HEK293 (cell line): ENCODE measurements at regions not wholly inside any gene's neighbourhood (a gene's known extent, or its start where the extent isn't known, plus 50 kb on each side); places are given as distances from the start of the nearest gene placed in this dataset.

Source experiments
- CTCF ChIA-PET: fragments of 350-600 bp; formaldehyde crosslinking; extraction: SDS; loops from one replicate; lab custom pipeline; 2021; ENCODE audit warnings: antibody characterized with exemption; lab: Yijun Ruan, JAX
- POLR2A ChIA-PET: fragments of 300-600 bp; formaldehyde crosslinking; extraction: SDS; loops from one replicate; lab custom pipeline; 2020; ENCODE audit warnings: antibody characterized with exemption, inconsistent platforms; lab: Yijun Ruan, JAX
- H3K27ac ChIP-seq: fragments of 200-500 bp; sonication (Bioruptor generic); 2 replicates; pipeline ENCODE4 v1.5.1; 2014; ENCODE audit warnings: low read depth, low read length, control low read depth, inconsistent platforms; ENCODE audit errors: extremely low read depth
- H3K36me3 ChIP-seq, 2 experiments: fragments of 200-500 bp in 1 of 2; sonication (Bioruptor generic) in 1 of 2; 1 replicate in 1 of 2; 2 replicates in 1 of 2; pipeline ENCODE4 v1.5.1; 2014 to 2017; ENCODE audit warnings: inconsistent platforms in 2 of 2, low read length in 2 of 2; ENCODE audit not compliant: control insufficient read depth in 2 of 2, insufficient read depth in 1 of 2
- H3K4me1 ChIP-seq: fragments of 200-500 bp; sonication (Bioruptor generic); 2 replicates; pipeline ENCODE4 v1.5.1; 2014; ENCODE audit warnings: mild to moderate bottlenecking, low read length, inconsistent platforms; ENCODE audit not compliant: control insufficient read depth, insufficient read depth
- H3K4me3 ChIP-seq: 2 replicates; pipeline ENCODE4 v1.5.1; 2011; ENCODE audit warnings: low read depth, mild to moderate bottlenecking, control low read depth, low read length, moderate library complexity
- H3K9me3 ChIP-seq: fragments of 200-500 bp; sonication (Bioruptor generic); 2 replicates; pipeline ENCODE4 v1.5.1; 2014; ENCODE audit warnings: low read depth, low read length, inconsistent platforms; ENCODE audit not compliant: control insufficient read depth, insufficient read depth
- CTCF ChIP-seq: fragments of 450-650 bp; formaldehyde crosslinking; IDR thresholded peaks from 2 replicates; pipeline ENCODE4 v1.5.1; 2016; ENCODE audit warnings: missing biosample characterization, missing genetic modification characterization
- GLIS2 ChIP-seq: fragments of 450-650 bp; formaldehyde crosslinking; IDR thresholded peaks from 2 replicates; pipeline ENCODE4 v1.5.1; 2016; ENCODE audit warnings: missing biosample characterization, missing genetic modification characterization
- OSR2 ChIP-seq: fragments of 450-650 bp; formaldehyde crosslinking; IDR thresholded peaks from 2 replicates; pipeline ENCODE4 v1.5.1; 2016; ENCODE audit warnings: missing biosample characterization, missing genetic modification characterization
- OVOL3 ChIP-seq: fragments of 450-650 bp; formaldehyde crosslinking; IDR thresholded peaks from 2 replicates; pipeline ENCODE4 v1.5.1; 2016; ENCODE audit warnings: missing biosample characterization, missing genetic modification characterization
- PATZ1 ChIP-seq: fragments of 450-650 bp; formaldehyde crosslinking; IDR thresholded peaks from 2 replicates; pipeline ENCODE4 v1.5.1; 2016; ENCODE audit warnings: missing biosample characterization, missing genetic modification characterization
- REPIN1 ChIP-seq: fragments of 450-650 bp; formaldehyde crosslinking; IDR thresholded peaks from 2 replicates; pipeline ENCODE4 v1.5.1; 2017; ENCODE audit warnings: missing biosample characterization, missing genetic modification characterization, low read depth
- SP7 ChIP-seq: fragments of 450-650 bp; formaldehyde crosslinking; IDR thresholded peaks from 2 replicates; pipeline ENCODE4 v1.5.1; 2016; ENCODE audit warnings: missing biosample characterization, missing genetic modification characterization
- TCF7L2 ChIP-seq: IDR thresholded peaks from 2 replicates; pipeline ENCODE4 v1.6.1; 2011; ENCODE audit warnings: low read depth, mild to moderate bottlenecking, inconsistent platforms, low read length, moderate library complexity, borderline replicate concordance
- ZNF157 ChIP-seq: fragments of 450-650 bp; formaldehyde crosslinking; IDR thresholded peaks from 2 replicates; pipeline ENCODE4 v1.5.1; 2016; ENCODE audit warnings: missing biosample characterization, missing genetic modification characterization
- ZNF211 ChIP-seq: fragments of 450-650 bp; formaldehyde crosslinking; IDR thresholded peaks from 2 replicates; pipeline ENCODE4 v1.5.1; 2016; ENCODE audit warnings: low read depth, missing biosample characterization, missing genetic modification characterization
- ZNF221 ChIP-seq: fragments of 450-650 bp; formaldehyde crosslinking; IDR thresholded peaks from 2 replicates; pipeline ENCODE4 v1.5.1; 2017; ENCODE audit warnings: missing biosample characterization, missing genetic modification characterization, borderline replicate concordance
- ZNF292 ChIP-seq: fragments of 450-650 bp; formaldehyde crosslinking; IDR thresholded peaks from 2 replicates; pipeline ENCODE4 v1.5.1; 2016; ENCODE audit warnings: low read depth, missing biosample characterization, missing genetic modification characterization, borderline replicate concordance
- ZNF341 ChIP-seq: fragments of 450-650 bp; formaldehyde crosslinking; IDR thresholded peaks from 2 replicates; pipeline ENCODE4; 2016; ENCODE audit warnings: low read depth, missing biosample characterization, missing genetic modification characterization
- ZNF391 ChIP-seq: fragments of 450-650 bp; formaldehyde crosslinking; IDR thresholded peaks from 2 replicates; pipeline ENCODE4 v1.5.1; 2016; ENCODE audit warnings: low read depth, missing biosample characterization, missing genetic modification characterization, borderline replicate concordance
- ZNF521 ChIP-seq: fragments of 450-650 bp; formaldehyde crosslinking; IDR thresholded peaks from 2 replicates; pipeline ENCODE4 v1.5.1; 2017; ENCODE audit warnings: missing biosample characterization, mild to moderate bottlenecking, missing genetic modification characterization
- ZNF529 ChIP-seq: fragments of 450-650 bp; formaldehyde crosslinking; IDR thresholded peaks from 2 replicates; pipeline ENCODE4 v1.5.1; 2017; ENCODE audit warnings: missing genetic modification characterization, missing biosample characterization; ENCODE audit not compliant: insufficient replicate concordance
- ZNF530 ChIP-seq: fragments of 450-650 bp; formaldehyde crosslinking; IDR thresholded peaks from 2 replicates; pipeline ENCODE4 v1.5.1; 2016; ENCODE audit warnings: low read depth, missing biosample characterization, missing genetic modification characterization
- ZNF621 ChIP-seq: fragments of 450-650 bp; formaldehyde crosslinking; IDR thresholded peaks from 2 replicates; pipeline ENCODE4 v1.5.1; 2017; ENCODE audit warnings: missing biosample characterization, missing genetic modification characterization
- ZNF626 ChIP-seq: fragments of 450-650 bp; sonication (Bioruptor Pico); formaldehyde crosslinking; IDR thresholded peaks from 2 replicates; pipeline ENCODE4 v1.5.1; 2018; ENCODE audit warnings: missing biosample characterization, missing genetic modification characterization, inconsistent platforms
- ZNF645 ChIP-seq: fragments of 450-650 bp; formaldehyde crosslinking; IDR thresholded peaks from 2 replicates; pipeline ENCODE4; 2016; ENCODE audit warnings: missing biosample characterization, missing genetic modification characterization
- ZNF670 ChIP-seq: fragments of 450-650 bp; formaldehyde crosslinking; IDR thresholded peaks from 2 replicates; pipeline ENCODE4 v1.5.1; 2016; ENCODE audit warnings: missing biosample characterization, missing genetic modification characterization, low read depth
- ZNF677 ChIP-seq: fragments of 450-650 bp; IDR thresholded peaks from 2 replicates; pipeline ENCODE4 v1.5.0; 2018; ENCODE audit warnings: missing biosample characterization, mild to moderate bottlenecking, missing genetic modification characterization, moderate library complexity
- ZNF776 ChIP-seq: fragments of 450-650 bp; formaldehyde crosslinking; IDR thresholded peaks from 2 replicates; pipeline ENCODE4 v1.5.0; 2017; ENCODE audit warnings: missing biosample characterization, missing genetic modification characterization, borderline replicate concordance
- ZNF777 ChIP-seq: fragments of 450-650 bp; formaldehyde crosslinking; IDR thresholded peaks from 2 replicates; pipeline ENCODE4 v1.5.1; 2017; ENCODE audit warnings: missing biosample characterization, missing genetic modification characterization, borderline replicate concordance
- TF ChIP-seq, protein P1 (sequence below): fragments of 450-650 bp; formaldehyde crosslinking; IDR thresholded peaks from 2 replicates; pipeline ENCODE4 v1.5.1; 2016; ENCODE audit warnings: missing biosample characterization, missing genetic modification characterization
- TF ChIP-seq, protein P2 (sequence below): fragments of 450-650 bp; formaldehyde crosslinking; IDR thresholded peaks from 2 replicates; pipeline ENCODE4 v1.5.1; 2016; ENCODE audit warnings: missing biosample characterization, missing genetic modification characterization, low read depth

DNA sequence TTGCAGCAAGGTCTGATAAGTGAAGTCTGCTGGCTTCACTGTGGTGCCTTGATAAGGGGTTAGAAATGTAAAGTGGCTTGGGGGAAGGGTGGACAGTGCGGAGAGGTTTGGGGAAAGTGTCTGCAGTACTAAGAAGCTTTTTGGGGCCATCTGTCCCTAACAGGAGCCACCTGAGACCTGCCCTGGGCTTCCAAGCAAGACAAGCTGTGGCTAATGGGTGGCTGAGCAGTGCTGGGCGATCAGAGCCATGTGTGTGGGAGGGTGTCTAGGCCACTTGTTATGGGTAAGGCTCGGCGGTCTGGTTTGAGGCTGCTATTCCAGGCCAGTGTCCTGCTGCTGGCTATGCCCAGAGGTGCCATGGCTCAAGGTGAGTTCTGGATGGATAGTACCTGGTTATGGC lies 185.4 kb upstream of the MTMR8 start:
- TF ChIP-seq ZNF391 (tag by site-specific recombination) (no peak), ZNF626 (tag by site-specific recombination) (no peak), REPIN1 (tag by site-specific recombination) (no peak), ZNF670 (tag by site-specific recombination) (no peak), ZNF211 (no peak), ZNF157 (tag by site-specific recombination) (no peak), ZNF645 (tag by site-specific recombination) (no peak), ZNF530 (tag by site-specific recombination) (no peak), ZNF776 (tag by site-specific recombination) (no peak)
- TF ChIP-seq, protein P1, sequence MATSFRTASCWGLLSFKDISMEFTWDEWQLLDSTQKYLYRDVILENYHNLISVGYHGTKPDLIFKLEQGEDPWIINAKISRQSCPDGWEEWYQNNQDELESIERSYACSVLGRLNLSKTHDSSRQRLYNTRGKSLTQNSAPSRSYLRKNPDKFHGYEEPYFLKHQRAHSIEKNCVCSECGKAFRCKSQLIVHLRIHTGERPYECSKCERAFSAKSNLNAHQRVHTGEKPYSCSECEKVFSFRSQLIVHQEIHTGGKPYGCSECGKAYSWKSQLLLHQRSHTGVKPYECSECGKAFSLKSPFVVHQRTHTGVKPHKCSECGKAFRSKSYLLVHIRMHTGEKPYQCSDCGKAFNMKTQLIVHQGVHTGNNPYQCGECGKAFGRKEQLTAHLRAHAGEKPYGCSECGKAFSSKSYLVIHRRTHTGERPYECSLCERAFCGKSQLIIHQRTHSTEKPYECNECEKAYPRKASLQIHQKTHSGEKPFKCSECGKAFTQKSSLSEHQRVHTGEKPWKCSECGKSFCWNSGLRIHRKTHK (tag by site-specific recombination) = no peak
- TF ChIP-seq, all 188 proteins: peak for 0
- POLR2A ChIA-PET = no interaction called here

GRCh38 chrX:64580035-64580434 lies 184.8 kb upstream of the MTMR8 start:
- CTCF ChIA-PET = no interaction called here
- no peaks in the 10 kb centered on the region for H3K4me1 ChIP-seq
- POLR2A ChIA-PET = no interaction called here
- no peak overlapping the region for H3K27ac ChIP-seq
- no peak overlapping the region for H3K4me3 ChIP-seq
- no peaks in the 10 kb centered on the region; the same call in 1 of the 2 replicates for H3K9me3 ChIP-seq
- no peak for TF ChIP-seq ZNF292 (tag by site-specific recombination)
- TF ChIP-seq OSR2 (tag by site-specific recombination) = no peak
- no peak for TF ChIP-seq SP7 (tag by site-specific recombination)
- TF ChIP-seq OVOL3 (tag by site-specific recombination) = no peak
- no peak for TF ChIP-seq ZNF221 (tag by site-specific recombination)
- TF ChIP-seq ZNF621 (tag by site-specific recombination) = no peak
- TF ChIP-seq, protein P2, sequence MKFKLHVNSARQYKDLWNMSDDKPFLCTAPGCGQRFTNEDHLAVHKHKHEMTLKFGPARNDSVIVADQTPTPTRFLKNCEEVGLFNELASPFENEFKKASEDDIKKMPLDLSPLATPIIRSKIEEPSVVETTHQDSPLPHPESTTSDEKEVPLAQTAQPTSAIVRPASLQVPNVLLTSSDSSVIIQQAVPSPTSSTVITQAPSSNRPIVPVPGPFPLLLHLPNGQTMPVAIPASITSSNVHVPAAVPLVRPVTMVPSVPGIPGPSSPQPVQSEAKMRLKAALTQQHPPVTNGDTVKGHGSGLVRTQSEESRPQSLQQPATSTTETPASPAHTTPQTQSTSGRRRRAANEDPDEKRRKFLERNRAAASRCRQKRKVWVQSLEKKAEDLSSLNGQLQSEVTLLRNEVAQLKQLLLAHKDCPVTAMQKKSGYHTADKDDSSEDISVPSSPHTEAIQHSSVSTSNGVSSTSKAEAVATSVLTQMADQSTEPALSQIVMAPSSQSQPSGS (tag by site-specific recombination) = no peak
- no peak for TF ChIP-seq ZNF157 (tag by site-specific recombination)
- no peak for TF ChIP-seq ZNF529
- no peak for TF ChIP-seq ZNF341
- no peak for TF ChIP-seq ZNF521 (tag by site-specific recombination)
- no peak for TF ChIP-seq ZNF777
- TF ChIP-seq GLIS2 (tag by site-specific recombination) = no peak
- no peak for TF ChIP-seq TCF7L2
- TF ChIP-seq ZNF677 (tag by site-specific recombination) = no peak
- no peak for TF ChIP-seq PATZ1
- TF ChIP-seq CTCF (tag by site-specific recombination) = no peak
- H3K36me3 ChIP-seq = no peaks in the 10 kb centered on the region

More for the DNA sequence above, 185.4 kb upstream of the MTMR8 start:
- no peaks in the 10 kb centered on the region for H3K4me1 ChIP-seq
- CTCF ChIA-PET = no interaction called here
- no peak overlapping the region for H3K27ac ChIP-seq
- no peak overlapping the region for H3K4me3 ChIP-seq
- H3K36me3 ChIP-seq = no peaks in the 10 kb centered on the region
- no peaks in the 10 kb centered on the region; the same call in 1 of the 2 replicates for H3K9me3 ChIP-seq
